Neural progenitor cell (in vitro differentiated cells): ENCODE measurements at regions not wholly inside any gene's neighbourhood (a gene's known extent, or its start where the extent isn't known, plus 50 kb on each side); places are given as distances from the start of the nearest gene placed in this dataset.

Experiments
- DNase-seq: peaks from one replicate; pipeline ENCODE4 v3.0.0-alpha.2; 2016; ENCODE audit warnings: low spot score
- H2AFZ ChIP-seq: fragments of 200-600 bp; sonication (generic); replicated peaks from 2 replicates; pipeline ENCODE4 v1.6.1; 2016; ENCODE audit warnings: antibody characterized with exemption
- H3F3A ChIP-seq: fragments of 200-600 bp; sonication (generic); 2 replicates; pipeline ENCODE4 v1.6.1; 2016; ENCODE audit warnings: antibody characterized with exemption, low read depth
- H3K27ac ChIP-seq: fragments of 200-600 bp; sonication (generic); 2 replicates; pipeline ENCODE4 v1.5.1; 2016; ENCODE audit warnings: mild to moderate bottlenecking
- H3K27me3 ChIP-seq: fragments of 200-600 bp; sonication (generic); 2 replicates; pipeline ENCODE4 v1.6.1; 2016; ENCODE audit warnings: mild to moderate bottlenecking, moderate library complexity
- H3K36me3 ChIP-seq: fragments of 200-600 bp; sonication (generic); 2 replicates; pipeline ENCODE4 v1.5.1; 2016
- H3K4me1 ChIP-seq: fragments of 200-600 bp; sonication (generic); 2 replicates; pipeline ENCODE4 v1.6.1; 2016; ENCODE audit warnings: mixed run types
- H3K4me2 ChIP-seq: fragments of 200-600 bp; sonication (generic); 2 replicates; pipeline ENCODE4 v1.6.1; 2016
- H3K4me3 ChIP-seq: fragments of 200-600 bp; sonication (generic); 2 replicates; pipeline ENCODE4 v1.5.1; 2016
- H3K79me2 ChIP-seq: fragments of 200-600 bp; sonication (generic); 2 replicates; pipeline ENCODE4 v1.6.1; 2016; ENCODE audit warnings: low read depth
- H3K9ac ChIP-seq: fragments of 200-600 bp; sonication (generic); 2 replicates; pipeline ENCODE4 v1.6.1; 2016
- H3K9me3 ChIP-seq: fragments of 200-600 bp; sonication (generic); 2 replicates; pipeline ENCODE4 v1.5.1; 2016; ENCODE audit warnings: low read depth
- H4K20me1 ChIP-seq: fragments of 200-600 bp; sonication (generic); 2 replicates; pipeline ENCODE4 v1.6.1; 2016; ENCODE audit warnings: low read depth
- H3K27ac Mint-ChIP-seq: 3 replicates; pipeline ENCODE4 v1.8.0; 2021; ENCODE audit warnings: mixed read lengths
- H3K27me3 Mint-ChIP-seq: 2 replicates; pipeline ENCODE4 v1.8.0; 2022; ENCODE audit warnings: low read depth, mild to moderate bottlenecking, inconsistent platforms, moderate library complexity, mixed read lengths; ENCODE audit not compliant: insufficient read depth
- H3K36me3 Mint-ChIP-seq: 3 replicates; pipeline ENCODE4 v1.8.0; 2021; ENCODE audit warnings: mixed read lengths
- H3K4me1 Mint-ChIP-seq: 3 replicates; pipeline ENCODE4 v1.8.0; 2021; ENCODE audit warnings: mixed read lengths
- H3K4me3 Mint-ChIP-seq: 3 replicates; pipeline ENCODE4 v1.8.0; 2021; ENCODE audit warnings: mild to moderate bottlenecking, moderate library complexity, mixed read lengths
- H3K9me3 Mint-ChIP-seq: 3 replicates; pipeline ENCODE4 v1.8.0; 2020; ENCODE audit warnings: mixed read lengths
- CTCF ChIP-seq: fragments of 200-600 bp; sonication (generic); IDR thresholded peaks from 2 replicates; pipeline ENCODE4 v1.5.1; 2017; ENCODE audit warnings: antibody characterized with exemption, mild to moderate bottlenecking
- EZH2 ChIP-seq: fragments of 200-600 bp; sonication (generic); IDR thresholded peaks from 2 replicates; pipeline ENCODE4 v1.6.1; 2017; ENCODE audit warnings: antibody characterized with exemption, mild to moderate bottlenecking, moderate library complexity
- EZH2phosphoT487 ChIP-seq: fragments of 200-600 bp; sonication (generic); IDR thresholded peaks from 2 replicates; pipeline ENCODE4 v1.6.1; 2017; ENCODE audit warnings: antibody characterized with exemption

GRCh38 chr12:93090731-93091172 lies 161.7 kb upstream of the EEA1 start:
- Histone ChIP-seq H3K4me2 (no peak overlapping the region), H3K27ac (no peak overlapping the region), H3K4me3 (no peak overlapping the region), H3K27me3 (no peaks in the 10 kb centered on the region), H3K9ac (no peak overlapping the region), H3F3A (no peaks in the 10 kb centered on the region), H3K36me3 (no peaks in the 10 kb centered on the region), H2AFZ (no peak overlapping the region), H3K9me3 (no peaks in the 10 kb centered on the region), H4K20me1 (no peaks in the 10 kb centered on the region), H3K79me2 (no peaks in the 10 kb centered on the region), H3K4me1 (no peaks in the 10 kb centered on the region)
- TF ChIP-seq EZH2phosphoT487 (no peak), EZH2 (no peak), CTCF (no peak)
- Mint-ChIP-seq H3K4me1 (peaks cover 6% of the 10 kb centered on the region), H3K27me3 (peaks cover 4% of the 10 kb centered on the region), H3K36me3 (no peaks in the 10 kb centered on the region), H3K27ac (no peak overlapping the region), H3K4me3 (no peak overlapping the region), H3K9me3 (peaks cover 6% of the 10 kb centered on the region)
- no peak for DNase-seq

DNA sequence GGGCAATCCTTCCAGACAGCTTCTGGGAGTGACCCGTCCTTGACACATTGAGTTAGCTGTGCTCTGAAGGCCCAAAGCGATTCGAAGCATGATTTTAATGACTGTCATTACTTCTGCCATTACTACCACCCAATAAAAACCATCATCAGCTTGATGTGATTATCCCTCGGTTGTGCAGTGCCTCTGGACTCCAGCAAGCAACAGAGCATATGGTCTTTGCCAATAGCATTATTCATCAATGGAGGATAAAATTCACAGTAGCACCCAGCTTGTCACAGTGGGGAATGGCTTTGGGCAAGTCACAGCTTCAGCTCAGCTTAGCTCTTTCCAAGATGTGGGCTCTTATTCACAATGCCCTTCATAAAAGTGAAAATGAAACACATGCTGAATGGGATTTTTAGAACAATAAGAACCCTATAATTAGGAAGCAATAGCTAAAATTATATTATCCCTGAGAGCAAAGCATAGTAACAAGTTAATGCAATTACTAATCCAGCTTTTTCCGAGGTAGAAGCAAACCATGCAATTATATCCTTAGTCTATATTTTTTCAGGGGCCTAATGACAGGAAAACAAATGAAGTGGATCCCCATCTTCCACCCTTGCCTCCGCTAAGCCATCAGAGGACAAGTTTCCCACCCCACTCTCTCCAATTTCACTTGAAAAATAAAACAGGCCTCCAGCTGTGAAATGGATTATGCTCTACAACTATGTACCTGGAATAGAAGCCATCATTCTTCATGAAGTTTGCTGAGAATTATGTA lies 163.0 kb upstream of the EEA1 start:
- no peaks in the 10 kb centered on the region for H3K4me1 ChIP-seq
- H3K27me3 Mint-ChIP-seq: no peaks in the 10 kb centered on the region
- peak overlapping the region; percentile 11 for H3K27ac Mint-ChIP-seq
- no peaks in the 10 kb centered on the region for H4K20me1 ChIP-seq
- H3K79me2 ChIP-seq: no peaks in the 10 kb centered on the region
- peaks cover 6% of the 10 kb centered on the region for H3K4me1 Mint-ChIP-seq
- no peak overlapping the region for H2AFZ ChIP-seq
- no peak overlapping the region for H3K4me3 ChIP-seq
- H3K36me3 ChIP-seq: no peaks in the 10 kb centered on the region
- no peaks in the 10 kb centered on the region for H3K27me3 ChIP-seq
- no peak overlapping the region for H3K27ac ChIP-seq
- no peaks in the 10 kb centered on the region for H3F3A ChIP-seq
- H3K36me3 Mint-ChIP-seq: no peaks in the 10 kb centered on the region
- no peak for DNase-seq
- H3K9me3 Mint-ChIP-seq: no peaks in the 10 kb centered on the region
- H3K4me3 Mint-ChIP-seq: no peak overlapping the region
- H3K9me3 ChIP-seq: no peaks in the 10 kb centered on the region
- no peak overlapping the region for H3K4me2 ChIP-seq
- H3K9ac ChIP-seq: no peak overlapping the region
- TF ChIP-seq EZH2 (no peak), EZH2phosphoT487 (no peak), CTCF (no peak)

GRCh38 chr12:93092649-93092945 lies 163.5 kb upstream of the EEA1 start:
- no peak overlapping the region for H3K4me3 Mint-ChIP-seq
- H3K4me1 Mint-ChIP-seq: peaks cover 6% of the 10 kb centered on the region
- H3F3A ChIP-seq: no peaks in the 10 kb centered on the region
- H3K4me2 ChIP-seq: no peak overlapping the region
- H3K36me3 ChIP-seq: no peaks in the 10 kb centered on the region
- no peaks in the 10 kb centered on the region for H3K9me3 ChIP-seq
- TF ChIP-seq CTCF (no peak), EZH2phosphoT487 (no peak), EZH2 (no peak)
- no peak for DNase-seq
- H3K36me3 Mint-ChIP-seq: no peaks in the 10 kb centered on the region
- H3K79me2 ChIP-seq: no peaks in the 10 kb centered on the region
- H3K27ac ChIP-seq: no peak overlapping the region
- H4K20me1 ChIP-seq: no peaks in the 10 kb centered on the region
- H3K27me3 Mint-ChIP-seq: no peaks in the 10 kb centered on the region
- H3K27ac Mint-ChIP-seq: peak overlapping the region; percentile 11
- H3K9ac ChIP-seq: no peak overlapping the region
- H3K4me1 ChIP-seq: no peaks in the 10 kb centered on the region
- no peaks in the 10 kb centered on the region for H3K27me3 ChIP-seq
- no peaks in the 10 kb centered on the region for H3K9me3 Mint-ChIP-seq
- no peak overlapping the region for H3K4me3 ChIP-seq
- no peak overlapping the region for H2AFZ ChIP-seq
